GM10266 (cell line): ENCODE measurements at regions not wholly inside any gene's neighbourhood (a gene's known extent, or its start where the extent isn't known, plus 50 kb on each side); places are given as distances from the start of the nearest gene placed in this dataset.

Experiments
- DNase-seq: peaks from one replicate; pipeline ENCODE4 v3.0.0; 2012; ENCODE audit errors: extremely low spot score
- CTCF ChIP-seq: IDR thresholded peaks from 2 replicates; pipeline ENCODE4 v1.5.1; 2012; ENCODE audit warnings: mild to moderate bottlenecking, low read depth; ENCODE audit not compliant: control insufficient read depth, insufficient read depth; ENCODE audit errors: missing control alignments

- TF ChIP-seq CTCF, result no peak
These were observed 86.8 kb upstream of the OR13F1 start for GRCh38 chr9:104417296-104417695.

GRCh38 chr9:104429031-104429546 is 75.0 kb upstream of the OR13F1 start:
- no peak for DNase-seq
- TF ChIP-seq CTCF, result no peak

More at GRCh38 chr9:104417296-104417695, 86.8 kb upstream of the OR13F1 start:
- no peak for DNase-seq

- TF ChIP-seq CTCF, result no peak
- DNase-seq, result no peak
These were observed 69.0 kb upstream of the OR13F1 start for GRCh38 chr9:104435059-104435458.

GRCh38 chr9:104448036-104448435 is 56.0 kb upstream of the OR13F1 start:
- no peak for TF ChIP-seq CTCF
- DNase-seq, result no peak
